IMR-90 (cell line): ENCODE measurements at regions not wholly inside any gene's neighbourhood (a gene's known extent, or its start where the extent isn't known, plus 50 kb on each side); places are given as distances from the start of the nearest gene placed in this dataset.

ENCODE experiments used
- BHLHE40 ChIP-seq: fragments of 150-350 bp; IDR thresholded peaks from 2 replicates; pipeline ENCODE4 v1.6.1; 2016; ENCODE audit warnings: mild to moderate bottlenecking, low read depth, low read length
- CEBPB ChIP-seq: IDR thresholded peaks from 2 replicates; pipeline ENCODE4 v1.6.1; 2012; ENCODE audit warnings: low read depth, low read length, improper control_type of control experiment
- CHD1 ChIP-seq: IDR thresholded peaks from 2 replicates; pipeline ENCODE4 v1.6.1; 2012; ENCODE audit warnings: low read depth, low read length, improper control_type of control experiment
- CTCF ChIP-seq: conservative IDR thresholded peaks from 2 replicates; pipeline ENCODE4 v1.5.1; 2012; ENCODE audit warnings: mild to moderate bottlenecking, low read depth, low read length, improper control_type of control experiment
- ELK1 ChIP-seq: fragments of 150-350 bp; IDR thresholded peaks from 2 replicates; pipeline ENCODE4 v1.6.1; 2016; ENCODE audit warnings: low read depth, mild to moderate bottlenecking, low read length, moderate library complexity, borderline replicate concordance
- MAFK ChIP-seq: IDR thresholded peaks from 2 replicates; pipeline ENCODE4 v1.6.1; 2012; ENCODE audit warnings: low read depth, low read length, improper control_type of control experiment
- MXI1 ChIP-seq: IDR thresholded peaks from 2 replicates; pipeline ENCODE4 v1.6.1; 2012; ENCODE audit warnings: low read depth, mild to moderate bottlenecking, low read length, moderate library complexity, borderline replicate concordance
- NFE2L2 ChIP-seq: fragments of 150-350 bp; IDR thresholded peaks from 2 replicates; pipeline ENCODE4 v1.6.1; 2016; ENCODE audit warnings: low read depth, mild to moderate bottlenecking, low read length
- POLR2A ChIP-seq: IDR thresholded peaks from 2 replicates; pipeline ENCODE4 v1.6.1; 2012; ENCODE audit warnings: mild to moderate bottlenecking, low read depth, low read length
- RAD21 ChIP-seq: IDR thresholded peaks from 2 replicates; pipeline ENCODE4 v1.6.1; 2012; ENCODE audit warnings: low read length, improper control_type of control experiment
- RFX5 ChIP-seq: IDR thresholded peaks from 2 replicates; pipeline ENCODE4 v1.8.0; 2012; ENCODE audit warnings: low read depth, mild to moderate bottlenecking, low read length, moderate library complexity
- SMC3 ChIP-seq: fragments of 150-350 bp; IDR thresholded peaks from 2 replicates; pipeline ENCODE4 v1.6.1; 2016; ENCODE audit warnings: low read depth, mild to moderate bottlenecking, antibody characterized with exemption, low read length, moderate library complexity
- TF ChIP-seq, protein P1 (sequence below): fragments of 150-350 bp; IDR thresholded peaks from 2 replicates; pipeline ENCODE4 v1.6.1; 2017; ENCODE audit warnings: mild to moderate bottlenecking, antibody characterized with exemption, low read length, low read depth

- TF ChIP-seq CTCF, result no peak
- TF ChIP-seq SMC3, result no peak
- no peak for TF ChIP-seq CHD1
- no peak for TF ChIP-seq MXI1
- TF ChIP-seq RAD21, result no peak
- no peak for TF ChIP-seq POLR2A
- no peak for TF ChIP-seq RFX5
- TF ChIP-seq ELK1, result no peak
- no peak for TF ChIP-seq NFE2L2
- TF ChIP-seq, protein P1, sequence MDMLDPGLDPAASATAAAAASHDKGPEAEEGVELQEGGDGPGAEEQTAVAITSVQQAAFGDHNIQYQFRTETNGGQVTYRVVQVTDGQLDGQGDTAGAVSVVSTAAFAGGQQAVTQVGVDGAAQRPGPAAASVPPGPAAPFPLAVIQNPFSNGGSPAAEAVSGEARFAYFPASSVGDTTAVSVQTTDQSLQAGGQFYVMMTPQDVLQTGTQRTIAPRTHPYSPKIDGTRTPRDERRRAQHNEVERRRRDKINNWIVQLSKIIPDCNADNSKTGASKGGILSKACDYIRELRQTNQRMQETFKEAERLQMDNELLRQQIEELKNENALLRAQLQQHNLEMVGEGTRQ, result no peak
- no peak for TF ChIP-seq CEBPB
- no peak for TF ChIP-seq MAFK
- TF ChIP-seq BHLHE40, result no peak
These were observed 315.7 kb downstream of the MN1 start for GRCh38 chr22:27485842-27486241.
